ENCODE measurements at regions not wholly inside any gene's neighbourhood (a gene's known extent, or its start where the extent isn't known, plus 50 kb on each side); places are given as distances from the start of the nearest gene placed in this dataset.

DNA sequence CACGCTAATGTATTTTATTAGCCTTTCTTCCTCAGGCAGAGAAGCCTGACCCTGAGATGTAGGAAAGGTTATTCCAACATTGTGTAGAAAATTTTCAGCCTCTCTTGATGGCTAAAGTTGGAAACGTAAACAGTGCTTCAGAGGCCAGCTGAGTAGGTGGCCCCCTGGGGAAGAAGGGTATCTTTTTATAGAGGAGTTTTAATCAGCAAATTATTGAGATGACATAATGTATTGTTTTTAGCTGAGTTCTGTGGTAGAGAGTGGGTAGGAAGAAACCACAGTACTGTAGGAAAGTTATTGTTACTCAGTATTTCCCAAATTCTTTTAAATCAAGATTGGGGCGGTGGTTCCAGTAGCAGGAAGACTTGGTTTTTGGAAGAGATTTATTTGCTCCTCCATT is 268.8 kb downstream of the DLEU7 start (continued):
- TF ChIP-seq, protein P1, sequence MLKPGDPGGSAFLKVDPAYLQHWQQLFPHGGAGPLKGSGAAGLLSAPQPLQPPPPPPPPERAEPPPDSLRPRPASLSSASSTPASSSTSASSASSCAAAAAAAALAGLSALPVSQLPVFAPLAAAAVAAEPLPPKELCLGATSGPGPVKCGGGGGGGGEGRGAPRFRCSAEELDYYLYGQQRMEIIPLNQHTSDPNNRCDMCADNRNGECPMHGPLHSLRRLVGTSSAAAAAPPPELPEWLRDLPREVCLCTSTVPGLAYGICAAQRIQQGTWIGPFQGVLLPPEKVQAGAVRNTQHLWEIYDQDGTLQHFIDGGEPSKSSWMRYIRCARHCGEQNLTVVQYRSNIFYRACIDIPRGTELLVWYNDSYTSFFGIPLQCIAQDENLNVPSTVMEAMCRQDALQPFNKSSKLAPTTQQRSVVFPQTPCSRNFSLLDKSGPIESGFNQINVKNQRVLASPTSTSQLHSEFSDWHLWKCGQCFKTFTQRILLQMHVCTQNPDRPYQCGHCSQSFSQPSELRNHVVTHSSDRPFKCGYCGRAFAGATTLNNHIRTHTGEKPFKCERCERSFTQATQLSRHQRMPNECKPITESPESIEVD (tag by site-specific recombination; IDR thresholded peaks at IDR 0.05) = peak; percentile 92
- TF ChIP-seq ZNF544 (tag by site-specific recombination; IDR thresholded peaks at IDR 0.05) (no peak), ZFHX2 (tag by site-specific recombination; conservative IDR thresholded peaks at IDR 0.05) (peak; percentile 88), ZNF354C (tag by site-specific recombination; IDR thresholded peaks at IDR 0.05; ENCODE audit: borderline replicate concordance, low read depth) (no peak), ZNF600 (tag by site-specific recombination; IDR thresholded peaks at IDR 0.05) (no peak), GLI2 (tag by site-specific recombination; IDR thresholded peaks at IDR 0.05; ENCODE audit: borderline replicate concordance, low read depth) (0 out of 2 replicates have a peak, but pooled peaks have one; percentile 32), ZNF155 (tag by site-specific recombination; IDR thresholded peaks at IDR 0.05) (no peak), ZNF571 (tag by site-specific recombination; IDR thresholded peaks at IDR 0.05) (no peak), ZNF529 (tag by site-specific recombination; IDR thresholded peaks at IDR 0.05; ENCODE audit: insufficient replicate concordance) (no peak), ZNF169 (tag by site-specific recombination; IDR thresholded peaks at IDR 0.05) (no peak), ZNF473 (tag by site-specific recombination; IDR thresholded peaks at IDR 0.05) (no peak), ZNF423 (tag by site-specific recombination; IDR thresholded peaks at IDR 0.05) (peak; percentile 51; the same call in 1 of the 2 replicates), SALL2 (tag by site-specific recombination; IDR thresholded peaks at IDR 0.05; ENCODE audit: borderline replicate concordance) (no peak), ZIC2 (tag by site-specific recombination; IDR thresholded peaks at IDR 0.05) (peak; percentile 27), ZFP3 (tag by site-specific recombination; IDR thresholded peaks at IDR 0.05; ENCODE audit: low read depth) (no peak), ZNF248 (tag by site-specific recombination; IDR thresholded peaks at IDR 0.05) (no peak), ZNF19 (tag by site-specific recombination; IDR thresholded peaks at IDR 0.05; ENCODE audit: low read depth) (no peak), SCRT2 (tag by site-specific recombination; IDR thresholded peaks at IDR 0.05) (no peak), ZNF239 (tag by site-specific recombination; IDR thresholded peaks at IDR 0.05) (no peak), ZNF324 (tag by site-specific recombination; IDR thresholded peaks at IDR 0.05) (no peak), ZNF707 (tag by site-specific recombination; IDR thresholded peaks at IDR 0.05) (no peak), IKZF3 (tag by site-specific recombination; IDR thresholded peaks at IDR 0.05) (no peak), SETDB1 (IDR thresholded peaks at IDR 0.05; ENCODE audit: insufficient read length, low read length) (no peak), ZNF677 (tag by site-specific recombination; IDR thresholded peaks at IDR 0.05) (no peak), ZNF654 (tag by site-specific recombination; IDR thresholded peaks at IDR 0.05; ENCODE audit: low read depth) (no peak), ZNF175 (tag by site-specific recombination; IDR thresholded peaks at IDR 0.05) (no peak), GLI4 (tag by site-specific recombination; IDR thresholded peaks at IDR 0.05) (no peak), ZNF202 (tag by site-specific recombination; IDR thresholded peaks at IDR 0.05; ENCODE audit: borderline replicate concordance) (no peak), YY2 (tag by site-specific recombination; IDR thresholded peaks at IDR 0.05) (no peak)
- TF ChIP-seq, protein P2, sequence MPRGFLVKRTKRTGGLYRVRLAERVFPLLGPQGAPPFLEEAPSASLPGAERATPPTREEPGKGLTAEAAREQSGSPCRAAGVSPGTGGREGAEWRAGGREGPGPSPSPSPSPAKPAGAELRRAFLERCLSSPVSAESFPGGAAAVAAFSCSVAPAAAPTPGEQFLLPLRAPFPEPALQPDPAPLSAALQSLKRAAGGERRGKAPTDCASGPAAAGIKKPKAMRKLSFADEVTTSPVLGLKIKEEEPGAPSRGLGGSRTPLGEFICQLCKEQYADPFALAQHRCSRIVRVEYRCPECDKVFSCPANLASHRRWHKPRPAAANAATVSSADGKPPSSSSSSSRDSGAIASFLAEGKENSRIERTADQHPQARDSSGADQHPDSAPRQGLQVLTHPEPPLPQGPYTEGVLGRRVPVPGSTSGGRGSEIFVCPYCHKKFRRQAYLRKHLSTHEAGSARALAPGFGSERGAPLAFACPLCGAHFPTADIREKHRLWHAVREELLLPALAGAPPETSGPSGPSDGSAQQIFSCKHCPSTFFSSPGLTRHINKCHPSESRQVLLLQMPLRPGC (tag by site-specific recombination; IDR thresholded peaks at IDR 0.05) = no peak
- TF ChIP-seq, protein P3, sequence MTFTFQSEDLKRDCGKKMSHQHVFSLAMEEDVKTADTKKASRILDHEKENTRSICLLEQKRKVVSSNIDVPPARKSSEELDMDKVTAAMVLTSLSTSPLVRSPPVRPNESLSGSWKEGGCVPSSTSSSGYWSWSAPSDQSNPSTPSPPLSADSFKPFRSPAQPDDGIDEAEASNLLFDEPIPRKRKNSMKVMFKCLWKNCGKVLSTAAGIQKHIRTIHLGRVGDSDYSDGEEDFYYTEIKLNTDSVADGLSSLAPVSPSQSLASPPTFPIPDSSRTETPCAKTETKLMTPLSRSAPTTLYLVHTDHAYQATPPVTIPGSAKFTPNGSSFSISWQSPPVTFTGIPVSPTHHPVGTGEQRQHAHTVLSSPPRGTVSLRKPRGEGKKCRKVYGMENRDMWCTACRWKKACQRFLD (tag by site-specific recombination; IDR thresholded peaks at IDR 0.05) = no peak
- TF ChIP-seq, protein P4, sequence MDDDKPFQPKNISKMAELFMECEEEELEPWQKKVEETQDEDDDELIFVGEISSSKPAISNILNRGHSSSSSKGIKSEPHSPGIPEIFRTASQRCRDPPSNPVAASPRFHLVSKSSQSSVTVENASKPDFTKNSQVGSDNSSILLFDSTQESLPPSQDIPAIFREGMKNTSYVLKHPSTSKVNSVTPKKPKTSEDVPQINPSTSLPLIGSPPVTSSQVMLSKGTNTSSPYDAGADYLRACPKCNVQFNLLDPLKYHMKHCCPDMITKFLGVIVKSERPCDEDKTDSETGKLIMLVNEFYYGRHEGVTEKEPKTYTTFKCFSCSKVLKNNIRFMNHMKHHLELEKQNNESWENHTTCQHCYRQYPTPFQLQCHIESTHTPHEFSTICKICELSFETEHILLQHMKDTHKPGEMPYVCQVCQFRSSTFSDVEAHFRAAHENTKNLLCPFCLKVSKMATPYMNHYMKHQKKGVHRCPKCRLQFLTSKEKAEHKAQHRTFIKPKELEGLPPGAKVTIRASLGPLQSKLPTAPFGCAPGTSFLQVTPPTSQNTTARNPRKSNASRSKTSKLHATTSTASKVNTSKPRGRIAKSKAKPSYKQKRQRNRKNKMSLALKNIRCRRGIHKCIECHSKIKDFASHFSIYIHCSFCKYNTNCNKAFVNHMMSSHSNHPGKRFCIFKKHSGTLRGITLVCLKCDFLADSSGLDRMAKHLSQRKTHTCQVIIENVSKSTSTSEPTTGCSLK (tag by site-specific recombination; IDR thresholded peaks at IDR 0.05) = no peak
- TF ChIP-seq, protein P5, sequence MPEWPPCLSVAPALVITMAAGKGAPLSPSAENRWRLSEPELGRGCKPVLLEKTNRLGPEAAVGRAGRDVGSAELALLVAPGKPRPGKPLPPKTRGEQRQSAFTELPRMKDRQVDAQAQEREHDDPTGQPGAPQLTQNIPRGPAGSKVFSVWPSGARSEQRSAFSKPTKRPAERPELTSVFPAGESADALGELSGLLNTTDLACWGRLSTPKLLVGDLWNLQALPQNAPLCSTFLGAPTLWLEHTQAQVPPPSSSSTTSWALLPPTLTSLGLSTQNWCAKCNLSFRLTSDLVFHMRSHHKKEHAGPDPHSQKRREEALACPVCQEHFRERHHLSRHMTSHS (tag by site-specific recombination; IDR thresholded peaks at IDR 0.05) = no peak
- TF ChIP-seq, protein P6, sequence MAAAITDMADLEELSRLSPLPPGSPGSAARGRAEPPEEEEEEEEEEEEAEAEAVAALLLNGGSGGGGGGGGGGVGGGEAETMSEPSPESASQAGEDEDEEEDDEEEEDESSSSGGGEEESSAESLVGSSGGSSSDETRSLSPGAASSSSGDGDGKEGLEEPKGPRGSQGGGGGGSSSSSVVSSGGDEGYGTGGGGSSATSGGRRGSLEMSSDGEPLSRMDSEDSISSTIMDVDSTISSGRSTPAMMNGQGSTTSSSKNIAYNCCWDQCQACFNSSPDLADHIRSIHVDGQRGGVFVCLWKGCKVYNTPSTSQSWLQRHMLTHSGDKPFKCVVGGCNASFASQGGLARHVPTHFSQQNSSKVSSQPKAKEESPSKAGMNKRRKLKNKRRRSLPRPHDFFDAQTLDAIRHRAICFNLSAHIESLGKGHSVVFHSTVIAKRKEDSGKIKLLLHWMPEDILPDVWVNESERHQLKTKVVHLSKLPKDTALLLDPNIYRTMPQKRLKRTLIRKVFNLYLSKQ (tag by site-specific recombination; IDR thresholded peaks at IDR 0.05; ENCODE audit: borderline replicate concordance) = no peak

Measured in HEK293 (cell line).